Osteocyte (in vitro differentiated cells): ENCODE measurements at regions not wholly inside any gene's neighbourhood (a gene's known extent, or its start where the extent isn't known, plus 50 kb on each side); places are given as distances from the start of the nearest gene placed in this dataset.

Experiments used
- DNase-seq: peaks from one replicate; pipeline ENCODE4 v3.0.0; 2021; ENCODE audit warnings: mixed read lengths; ENCODE audit not compliant: unreplicated experiment; ENCODE audit errors: extremely low spot score
- H3K27ac Mint-ChIP-seq: one replicate; pipeline ENCODE4 v1.8.0; 2021; ENCODE audit warnings: mild to moderate bottlenecking, mixed read lengths; ENCODE audit not compliant: unreplicated experiment
- H3K27me3 Mint-ChIP-seq: one replicate; pipeline ENCODE4 v1.8.0; 2021; ENCODE audit warnings: mixed read lengths; ENCODE audit not compliant: unreplicated experiment
- H3K36me3 Mint-ChIP-seq: one replicate; pipeline ENCODE4 v1.8.0; 2021; ENCODE audit warnings: mixed read lengths; ENCODE audit not compliant: unreplicated experiment
- H3K4me1 Mint-ChIP-seq: one replicate; pipeline ENCODE4 v1.8.0; 2021; ENCODE audit warnings: mixed read lengths; ENCODE audit not compliant: unreplicated experiment
- H3K4me3 Mint-ChIP-seq: one replicate; pipeline ENCODE4 v1.8.0; 2021; ENCODE audit warnings: mild to moderate bottlenecking, moderate library complexity, mixed read lengths; ENCODE audit not compliant: unreplicated experiment
- H3K9me3 Mint-ChIP-seq: one replicate; pipeline ENCODE4 v1.8.0; 2021; ENCODE audit warnings: mixed read lengths; ENCODE audit not compliant: unreplicated experiment
- TF ChIP-seq, protein P1 (sequence below): fragments of 200-600 bp; sonication (generic); IDR thresholded peaks from 2 replicates; pipeline ENCODE4 v1.5.0; 2021; ENCODE audit warnings: antibody characterized with exemption, mild to moderate bottlenecking, moderate library complexity

DNA sequence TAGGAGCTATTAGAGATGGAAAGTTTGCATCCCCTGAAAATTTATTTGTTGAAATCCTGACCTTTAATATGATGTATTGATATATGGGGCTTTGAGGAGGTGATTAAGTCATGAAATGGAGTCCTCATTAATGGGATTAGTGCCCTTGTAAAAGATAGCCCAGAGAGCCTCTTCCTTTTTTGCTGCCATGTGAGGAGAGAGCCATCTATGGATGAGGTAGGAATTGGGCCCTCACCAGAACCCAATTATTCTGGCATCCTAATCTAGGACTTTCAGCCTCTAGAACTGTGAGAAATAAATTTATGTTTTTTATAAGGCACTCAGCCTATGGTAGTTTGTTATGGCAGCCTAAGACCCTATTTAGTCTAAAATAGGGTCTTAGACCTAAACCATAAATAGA is 250.2 kb upstream of the SLITRK1 start:
- H3K4me1 Mint-ChIP-seq: no peaks in the 10 kb centered on the region
- H3K36me3 Mint-ChIP-seq: no peaks in the 10 kb centered on the region
- H3K4me3 Mint-ChIP-seq: no peak overlapping the region
- TF ChIP-seq, protein P1, sequence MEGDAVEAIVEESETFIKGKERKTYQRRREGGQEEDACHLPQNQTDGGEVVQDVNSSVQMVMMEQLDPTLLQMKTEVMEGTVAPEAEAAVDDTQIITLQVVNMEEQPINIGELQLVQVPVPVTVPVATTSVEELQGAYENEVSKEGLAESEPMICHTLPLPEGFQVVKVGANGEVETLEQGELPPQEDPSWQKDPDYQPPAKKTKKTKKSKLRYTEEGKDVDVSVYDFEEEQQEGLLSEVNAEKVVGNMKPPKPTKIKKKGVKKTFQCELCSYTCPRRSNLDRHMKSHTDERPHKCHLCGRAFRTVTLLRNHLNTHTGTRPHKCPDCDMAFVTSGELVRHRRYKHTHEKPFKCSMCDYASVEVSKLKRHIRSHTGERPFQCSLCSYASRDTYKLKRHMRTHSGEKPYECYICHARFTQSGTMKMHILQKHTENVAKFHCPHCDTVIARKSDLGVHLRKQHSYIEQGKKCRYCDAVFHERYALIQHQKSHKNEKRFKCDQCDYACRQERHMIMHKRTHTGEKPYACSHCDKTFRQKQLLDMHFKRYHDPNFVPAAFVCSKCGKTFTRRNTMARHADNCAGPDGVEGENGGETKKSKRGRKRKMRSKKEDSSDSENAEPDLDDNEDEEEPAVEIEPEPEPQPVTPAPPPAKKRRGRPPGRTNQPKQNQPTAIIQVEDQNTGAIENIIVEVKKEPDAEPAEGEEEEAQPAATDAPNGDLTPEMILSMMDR: no peak
- H3K27ac Mint-ChIP-seq: no peak overlapping the region
- no peaks in the 10 kb centered on the region for H3K27me3 Mint-ChIP-seq
- no peaks in the 10 kb centered on the region for H3K9me3 Mint-ChIP-seq
- DNase-seq: no peak

DNA sequence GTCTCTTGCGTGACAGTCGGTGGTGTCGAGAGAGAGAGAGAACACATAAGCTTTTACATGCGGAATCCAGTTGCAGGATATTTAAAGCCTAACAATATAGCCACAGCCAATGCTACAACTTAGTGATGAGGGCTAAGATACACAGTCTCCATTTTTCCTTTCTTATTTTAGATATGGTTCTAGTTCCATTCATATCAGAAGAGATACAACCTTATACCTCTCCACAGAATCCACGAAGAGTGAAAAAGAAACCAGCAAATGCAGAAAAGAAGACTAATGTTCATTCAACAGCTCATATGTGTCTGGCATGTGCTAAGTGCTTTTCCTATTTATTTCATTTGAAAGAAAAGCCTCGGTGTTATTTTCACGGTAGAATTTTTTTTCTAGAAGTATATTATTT is 249.0 kb upstream of the SLITRK1 start:
- Mint-ChIP-seq H3K9me3 (no peaks in the 10 kb centered on the region), H3K27ac (no peak overlapping the region), H3K4me3 (no peak overlapping the region), H3K27me3 (no peaks in the 10 kb centered on the region), H3K36me3 (no peaks in the 10 kb centered on the region), H3K4me1 (no peaks in the 10 kb centered on the region)
- TF ChIP-seq, protein P1: no peak
- no peak for DNase-seq

DNA sequence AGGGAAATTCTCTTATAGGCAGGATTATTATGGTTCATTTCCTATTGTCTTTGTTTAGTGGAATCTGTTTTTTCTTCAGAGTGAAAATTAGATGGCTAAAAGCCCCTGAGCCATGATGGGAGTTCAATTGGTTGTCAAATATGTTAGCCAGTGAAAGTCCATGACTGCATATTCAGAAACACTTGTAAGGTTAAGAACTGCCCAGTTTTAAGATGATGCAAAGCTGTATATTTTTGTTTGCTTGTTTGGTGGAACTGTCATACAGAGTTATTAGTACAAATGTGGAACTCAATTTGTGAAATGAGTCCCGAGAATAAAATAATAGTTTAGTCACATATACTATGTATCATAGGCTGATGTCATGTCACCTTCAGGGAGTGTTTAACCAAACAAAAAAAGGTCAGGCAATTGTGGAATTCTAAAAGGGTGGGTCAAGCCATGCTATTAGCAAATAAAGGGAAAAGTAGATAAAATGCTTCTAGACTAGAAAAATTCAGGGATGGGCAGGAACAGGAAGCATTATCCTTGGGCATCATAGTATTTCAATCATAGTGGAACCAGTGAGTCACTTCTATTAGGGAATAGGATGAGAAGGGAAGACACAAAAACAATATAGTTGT is 248.3 kb upstream of the SLITRK1 start:
- Mint-ChIP-seq H3K27ac (no peak overlapping the region), H3K4me3 (no peak overlapping the region), H3K36me3 (no peaks in the 10 kb centered on the region), H3K9me3 (no peaks in the 10 kb centered on the region), H3K27me3 (no peaks in the 10 kb centered on the region), H3K4me1 (no peaks in the 10 kb centered on the region)
- TF ChIP-seq, protein P1: no peak
- DNase-seq: no peak

DNA sequence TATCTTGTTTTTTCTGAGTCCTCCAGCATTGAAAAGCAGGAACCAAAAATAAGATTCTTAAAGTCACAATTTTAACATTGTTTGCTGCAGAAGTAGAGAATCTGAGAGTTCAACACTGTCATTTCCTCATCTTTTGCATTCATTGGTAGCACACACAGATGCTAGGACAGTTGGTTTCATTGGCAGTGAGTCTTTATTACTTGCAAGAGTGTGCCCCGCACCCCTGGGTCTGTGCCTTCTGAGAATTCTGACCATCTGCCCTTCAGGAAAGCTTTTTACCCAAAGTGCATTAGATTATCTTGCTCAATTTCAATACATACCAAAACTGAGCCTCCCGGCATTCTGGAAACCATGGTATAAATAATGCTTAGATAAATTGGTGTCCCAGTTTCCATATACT is 247.7 kb upstream of the SLITRK1 start:
- Mint-ChIP-seq H3K4me3 (no peak overlapping the region), H3K36me3 (no peaks in the 10 kb centered on the region), H3K9me3 (no peaks in the 10 kb centered on the region), H3K27ac (no peak overlapping the region), H3K4me1 (no peaks in the 10 kb centered on the region), H3K27me3 (no peaks in the 10 kb centered on the region)
- TF ChIP-seq, protein P1: no peak
- no peak for DNase-seq

DNA sequence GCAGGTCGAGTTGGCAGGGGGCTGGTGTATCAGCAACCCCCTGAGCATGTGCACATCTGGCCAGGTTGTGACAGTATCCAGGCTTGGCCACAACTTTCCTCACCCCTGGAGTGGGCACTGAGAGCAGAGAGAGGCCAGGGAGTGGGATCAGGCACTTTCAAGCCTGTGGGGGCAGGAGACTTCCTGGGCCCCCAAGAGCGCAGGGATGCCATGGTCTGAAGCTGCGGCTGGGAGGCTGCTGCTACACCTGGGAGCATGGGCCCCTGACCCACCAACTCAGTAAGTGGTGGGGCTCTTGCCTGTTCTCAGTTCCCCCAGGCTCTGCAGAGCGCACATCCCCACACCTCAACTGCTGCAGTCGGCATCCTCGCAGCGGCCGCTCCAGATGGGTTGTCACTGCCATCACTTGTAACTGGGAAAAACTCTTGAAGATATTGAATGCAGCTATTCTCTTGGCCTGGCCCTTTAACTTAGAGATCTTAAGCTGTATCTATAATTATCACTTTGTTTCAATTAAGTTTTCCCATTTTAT is 245.4 kb upstream of the SLITRK1 start:
- TF ChIP-seq, protein P1: no peak
- no peaks in the 10 kb centered on the region for H3K9me3 Mint-ChIP-seq
- H3K36me3 Mint-ChIP-seq: no peaks in the 10 kb centered on the region
- H3K4me1 Mint-ChIP-seq: no peaks in the 10 kb centered on the region
- no peaks in the 10 kb centered on the region for H3K27me3 Mint-ChIP-seq
- no peak overlapping the region for H3K27ac Mint-ChIP-seq
- H3K4me3 Mint-ChIP-seq: no peak overlapping the region
- DNase-seq: no peak
